Esophagus muscularis mucosa (tissue), 4 donors: ENCODE measurements at regions not wholly inside any gene's neighbourhood (a gene's known extent, or its start where the extent isn't known, plus 50 kb on each side); places are given as distances from the start of the nearest gene placed in this dataset.

Source experiments
- DNase-seq: peaks from one replicate; pipeline ENCODE4 v3.0.0-alpha.2; 2017; ENCODE audit errors: extremely low spot score
- H3K27ac ChIP-seq, 4 donors: fragments of 200-600 bp; sonication (generic); replicated peaks in 1 of 4; 1 replicate in 3 of 4; 2 replicates in 1 of 4; pipeline ENCODE4 v1.5.1; 2016 to 2019; ENCODE audit warnings: mild to moderate bottlenecking in 1 of 4
- H3K27me3 ChIP-seq, 4 donors: fragments of 200-600 bp; sonication (generic); one replicate each; pipeline versions ENCODE4 v1.5.1 to v1.6.0; 2016 to 2019
- H3K36me3 ChIP-seq, 4 donors: fragments of 200-600 bp; sonication (generic); one replicate each; pipeline ENCODE4 v1.5.1; 2016 to 2019
- H3K4me1 ChIP-seq, 4 donors: fragments of 200-600 bp; sonication (generic); one replicate each; pipeline ENCODE4 v1.5.1; 2016 to 2019
- H3K4me3 ChIP-seq, 4 donors: fragments of 200-600 bp; sonication (generic); 1 replicate in 2 of 4; 2 replicates in 2 of 4; pipeline ENCODE4 v1.5.1; 2016 to 2019; ENCODE audit warnings: mild to moderate bottlenecking in 4 of 4, moderate library complexity in 1 of 4
- H3K9me3 ChIP-seq, 4 donors: fragments of 200-600 bp; sonication (generic); 1 replicate in 3 of 4; 2 replicates in 1 of 4; pipeline ENCODE4 v1.5.1; 2016 to 2019
- CTCF ChIP-seq, 3 experiments: fragments of 200-600 bp in 2 of 3; fragments of 450-650 bp in 1 of 3; sonication (generic) in 2 of 3; IDR thresholded peaks; one replicate each; pipeline ENCODE4 v1.5.1; 2017 to 2019; ENCODE audit warnings: antibody characterized with exemption in 3 of 3, mild to moderate bottlenecking in 2 of 3, moderate library complexity in 1 of 3
- EP300 ChIP-seq: sonication (generic); formaldehyde crosslinking; IDR thresholded peaks from one replicate; pipeline ENCODE4 v1.6.1; 2017; ENCODE audit warnings: antibody characterized with exemption
- POLR2A ChIP-seq: fragments of 450-650 bp; IDR thresholded peaks from one replicate; pipeline ENCODE4 v1.6.1; 2017; ENCODE audit warnings: antibody characterized with exemption, moderate library complexity, mild to moderate bottlenecking, low read depth
- POLR2AphosphoS5 ChIP-seq, 2 donors: sonication (generic); formaldehyde crosslinking; IDR thresholded peaks; one replicate each; pipeline ENCODE4 v1.6.1; 2017; ENCODE audit warnings: antibody characterized with exemption in 2 of 2
- WGBS: methylation state at CpG from one replicate; pipeline ENCODE4 v1.1.5; 2018; 5-methylcytosine and 5-hydroxymethylcytosine counted together
- intact Hi-C: fragments of 100-400 bp; cut with DNase I; formaldehyde crosslinking; loops from one replicate; pipeline ENCODE4 v1.15.1; 2023

DNA sequence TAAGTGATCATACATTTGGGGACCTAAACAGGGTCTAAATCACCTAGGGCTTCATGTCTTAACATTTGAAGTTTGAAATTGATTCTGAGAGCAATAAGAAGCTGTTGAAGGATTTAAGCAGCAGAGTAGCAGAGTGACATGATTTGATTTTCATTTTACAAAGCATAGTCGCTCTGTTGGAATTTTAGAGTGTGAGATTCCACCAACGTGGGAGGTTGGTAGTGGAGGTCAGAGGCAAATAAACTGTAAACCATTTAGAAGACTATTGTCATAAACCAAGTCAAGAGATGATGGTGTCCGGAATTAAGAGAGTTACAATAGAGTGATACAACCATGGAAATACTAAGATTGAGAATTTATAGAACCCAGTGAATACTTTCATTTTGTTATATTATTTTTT, 52.7 kb upstream of the ZDHHC17 start:
- DNase-seq: no peak
- Histone ChIP-seq H3K4me3 (no peak overlapping the region), H3K4me1 (peaks cover 0 to 11% (median 10%) of the 10 kb centered on the region in 4 donors), H3K36me3 (no peaks in the 10 kb centered on the region), H3K27ac (no peak overlapping the region), H3K9me3 (no peaks in the 10 kb centered on the region), H3K27me3 (no peaks in the 10 kb centered on the region)
- intact Hi-C loops: no loop called here
- TF ChIP-seq EP300 (no peak), POLR2A (no peak), POLR2AphosphoS5 (IDR thresholded peaks at IDR 0.05) (no peak), CTCF (IDR thresholded peaks at IDR 0.05) (no peak)
- 85% methylated on average over 3 of the region's 3 CpGs for WGBS

GRCh38 chr12:76713130-76713529, 50.8 kb upstream of the ZDHHC17 start:
- no peaks in the 10 kb centered on the region for H3K27me3 ChIP-seq
- DNase-seq: no peak
- TF ChIP-seq POLR2AphosphoS5 (IDR thresholded peaks at IDR 0.05): no peak
- H3K4me1 ChIP-seq: peaks cover 0 to 6% (median 5%) of the 10 kb centered on the region in 4 donors
- no peak overlapping the region for H3K4me3 ChIP-seq
- H3K27ac ChIP-seq: no peak overlapping the region
- H3K36me3 ChIP-seq: no peaks in the 10 kb centered on the region
- no peaks in the 10 kb centered on the region for H3K9me3 ChIP-seq
- intact Hi-C loops: no loop called here
- WGBS: 72% methylated on average over 4 of the region's 4 CpGs

DNA sequence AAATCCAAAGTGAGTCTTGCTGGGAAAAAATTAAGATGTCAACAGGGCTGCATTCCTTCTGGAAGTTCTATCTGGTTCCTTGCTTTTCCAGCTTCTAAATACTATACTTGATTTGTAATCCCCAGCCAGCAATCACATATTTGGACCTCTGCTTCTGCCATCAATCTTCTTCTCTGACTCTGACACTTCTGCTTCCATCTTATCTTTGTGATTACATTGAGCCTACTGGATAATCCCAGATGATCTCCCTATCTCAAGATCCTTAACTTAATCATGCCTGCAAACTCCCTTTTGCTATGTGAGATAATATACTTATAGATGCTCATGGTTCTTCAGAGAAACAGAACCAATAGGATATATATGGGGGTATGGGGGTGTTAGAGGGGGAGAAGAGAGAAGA, 49.9 kb upstream of the ZDHHC17 start:
- H3K9me3 ChIP-seq: no peaks in the 10 kb centered on the region
- no peaks in the 10 kb centered on the region for H3K27me3 ChIP-seq
- no peak overlapping the region for H3K27ac ChIP-seq
- TF ChIP-seq POLR2AphosphoS5 (IDR thresholded peaks at IDR 0.05) (no peak), CTCF (IDR thresholded peaks at IDR 0.05) (no peak)
- DNase-seq: no peak
- no peaks in the 10 kb centered on the region for H3K4me1 ChIP-seq
- no peaks in the 10 kb centered on the region for H3K36me3 ChIP-seq
- intact Hi-C loops: no loop called here
- no peak overlapping the region for H3K4me3 ChIP-seq
